RWPE2 (cell line): ENCODE measurements at regions not wholly inside any gene's neighbourhood (a gene's known extent, or its start where the extent isn't known, plus 50 kb on each side); places are given as distances from the start of the nearest gene placed in this dataset.

ENCODE experiments used
- ATAC-seq: fragments of 200-7000 bp; cut with Tn5 transposase; 3 replicates; pipeline ENCODE4 v1.9.1; 2021; ENCODE audit warnings: low read depth
- DNase-seq: peaks from one replicate; pipeline ENCODE4 v3.0.0-alpha.2; 2020; ENCODE audit warnings: low spot score
- H3K27ac ChIP-seq: fragments of 450-650 bp; 2 replicates; pipeline ENCODE4 v1.5.1; 2017; ENCODE audit warnings: mild to moderate bottlenecking; ENCODE audit not compliant: poor library complexity, severe bottlenecking
- H3K27me3 ChIP-seq: fragments of 250-450 bp; sonication (Bioruptor Pico); 2 replicates; pipeline ENCODE4 v1.5.1; 2021; ENCODE audit warnings: mild to moderate bottlenecking, moderate library complexity; ENCODE audit not compliant: insufficient read depth, poor library complexity, severe bottlenecking
- H3K36me3 ChIP-seq: fragments of 250-450 bp; sonication (Bioruptor Pico); 2 replicates; pipeline ENCODE4 v1.5.1; 2020; ENCODE audit warnings: low read depth, mild to moderate bottlenecking, moderate library complexity
- H3K4me1 ChIP-seq: fragments of 250-450 bp; sonication (Bioruptor Pico); 2 replicates; pipeline ENCODE4 v1.5.1; 2021; ENCODE audit warnings: mild to moderate bottlenecking, moderate library complexity; ENCODE audit not compliant: insufficient read depth, poor library complexity, severe bottlenecking
- H3K4me3 ChIP-seq: fragments of 250-450 bp; sonication (Bioruptor Pico); 2 replicates; pipeline ENCODE4 v1.5.1; 2021; ENCODE audit warnings: mild to moderate bottlenecking, moderate library complexity; ENCODE audit not compliant: severe bottlenecking
- H3K9me3 ChIP-seq: fragments of 250-450 bp; sonication (Bioruptor Pico); 2 replicates; pipeline ENCODE4 v1.5.1; 2021; ENCODE audit warnings: mild to moderate bottlenecking, moderate library complexity; ENCODE audit not compliant: severe bottlenecking
- CTCF ChIP-seq: fragments of 450-650 bp; IDR thresholded peaks from one replicate; pipeline ENCODE4 v1.5.1; 2017; ENCODE audit warnings: mild to moderate bottlenecking, moderate library complexity; ENCODE audit not compliant: poor library complexity, severe bottlenecking

- H3K9me3 ChIP-seq, result no peaks in the 10 kb centered on the region
- H3K36me3 ChIP-seq, result no peaks in the 10 kb centered on the region
- no peak for TF ChIP-seq CTCF
- H3K27ac ChIP-seq, result no peak overlapping the region
- no peak for ATAC-seq
- no peak overlapping the region for H3K4me3 ChIP-seq
- DNase-seq, result no peak
- H3K4me1 ChIP-seq, result no peaks in the 10 kb centered on the region
- H3K27me3 ChIP-seq, result peaks cover under 1% of the 10 kb centered on the region
Observed at GRCh38 chr2:154587739-154588138, 110.8 kb upstream of the KCNJ3 start.

- H3K4me3 ChIP-seq, result no peak overlapping the region
- peaks cover 4% of the 10 kb centered on the region for H3K4me1 ChIP-seq
- DNase-seq, result no peak
- H3K36me3 ChIP-seq, result no peaks in the 10 kb centered on the region
- no peak for ATAC-seq
- H3K27ac ChIP-seq, result no peak overlapping the region
- H3K9me3 ChIP-seq, result no peaks in the 10 kb centered on the region
- peaks cover 5% of the 10 kb centered on the region for H3K27me3 ChIP-seq
- TF ChIP-seq CTCF, result no peak
Observed at GRCh38 chr2:154588838-154589237, 109.7 kb upstream of the KCNJ3 start.

- H3K27ac ChIP-seq, result no peak overlapping the region
Observed at GRCh38 chr2:154589514-154589913, 109.0 kb upstream of the KCNJ3 start.

GRCh38 chr2:154591294-154591820 lies 107.1 kb upstream of the KCNJ3 start:
- Histone ChIP-seq H3K36me3 (no peaks in the 10 kb centered on the region), H3K4me3 (no peak overlapping the region), H3K9me3 (no peaks in the 10 kb centered on the region), H3K4me1 (peaks cover 6% of the 10 kb centered on the region), H3K27me3 (peaks cover 5% of the 10 kb centered on the region), H3K27ac (no peak overlapping the region)
- DNase-seq (no peak), ATAC-seq (no peak)
- TF ChIP-seq CTCF, result no peak

More at GRCh38 chr2:154589514-154589913, 109.0 kb upstream of the KCNJ3 start:
- Histone ChIP-seq H3K4me1 (peaks cover 6% of the 10 kb centered on the region), H3K27me3 (peaks cover 5% of the 10 kb centered on the region), H3K36me3 (no peaks in the 10 kb centered on the region), H3K4me3 (no peak overlapping the region), H3K9me3 (no peaks in the 10 kb centered on the region)
- no peak for DNase-seq
- ATAC-seq, result no peak
- no peak for TF ChIP-seq CTCF

GRCh38 chr2:154599189-154599588 lies 99.3 kb upstream of the KCNJ3 start:
- no peak for TF ChIP-seq CTCF
- Histone ChIP-seq H3K36me3 (no peaks in the 10 kb centered on the region), H3K27ac (no peak overlapping the region), H3K4me3 (no peak overlapping the region), H3K4me1 (no peaks in the 10 kb centered on the region), H3K9me3 (no peaks in the 10 kb centered on the region), H3K27me3 (peaks cover 5% of the 10 kb centered on the region)
- DNase-seq (no peak), ATAC-seq (no peak)
